GM21529 (cell line): ENCODE measurements at regions not wholly inside any gene's neighbourhood (a gene's known extent, or its start where the extent isn't known, plus 50 kb on each side); places are given as distances from the start of the nearest gene placed in this dataset.

Experiments used
- ATAC-seq: cut with Tn5 transposase; IDR thresholded peaks from one replicate; pipeline ENCODE4 v1.9.1; 2021; ENCODE audit not compliant: unreplicated experiment

DNA sequence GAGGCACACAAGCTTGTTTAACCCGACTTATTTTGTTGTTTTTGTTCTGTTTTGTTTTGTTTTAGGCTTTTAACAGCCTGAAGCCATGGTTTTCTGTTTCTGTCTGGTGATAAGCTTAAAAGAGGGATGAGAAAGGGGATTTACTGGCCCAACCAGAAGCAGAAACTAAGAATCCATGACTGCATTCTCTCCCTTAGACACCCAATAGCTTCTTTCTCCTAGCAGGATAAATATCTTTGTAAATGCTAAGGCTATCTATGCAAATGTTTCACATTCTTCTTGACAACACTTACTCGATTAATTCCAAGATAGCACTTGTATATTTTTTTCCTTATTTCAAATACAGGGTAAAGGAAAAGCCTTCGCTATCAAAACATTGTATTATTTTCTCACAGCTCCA, 53.7 kb upstream of the SMAD1 start:
- ATAC-seq = no peak

DNA sequence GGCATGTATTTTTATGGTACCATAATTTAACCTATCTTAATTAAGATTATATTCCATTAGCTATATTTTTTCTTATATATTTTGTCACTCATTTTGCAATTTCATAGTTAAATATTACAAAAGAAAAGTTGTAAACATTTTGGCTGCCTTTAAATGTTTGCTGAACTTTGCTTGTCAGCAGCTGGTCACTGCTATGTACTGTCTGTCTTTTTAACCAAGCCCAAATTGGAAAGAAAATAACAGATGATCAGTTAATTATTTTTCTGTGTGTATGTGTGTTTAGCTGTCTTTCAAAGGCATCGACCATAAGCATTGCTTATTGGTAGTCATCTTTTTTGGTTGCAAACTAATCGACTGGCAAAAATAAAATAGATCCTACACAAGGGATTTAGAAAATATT, 54.4 kb upstream of the SMAD1 start:
- no peak for ATAC-seq

DNA sequence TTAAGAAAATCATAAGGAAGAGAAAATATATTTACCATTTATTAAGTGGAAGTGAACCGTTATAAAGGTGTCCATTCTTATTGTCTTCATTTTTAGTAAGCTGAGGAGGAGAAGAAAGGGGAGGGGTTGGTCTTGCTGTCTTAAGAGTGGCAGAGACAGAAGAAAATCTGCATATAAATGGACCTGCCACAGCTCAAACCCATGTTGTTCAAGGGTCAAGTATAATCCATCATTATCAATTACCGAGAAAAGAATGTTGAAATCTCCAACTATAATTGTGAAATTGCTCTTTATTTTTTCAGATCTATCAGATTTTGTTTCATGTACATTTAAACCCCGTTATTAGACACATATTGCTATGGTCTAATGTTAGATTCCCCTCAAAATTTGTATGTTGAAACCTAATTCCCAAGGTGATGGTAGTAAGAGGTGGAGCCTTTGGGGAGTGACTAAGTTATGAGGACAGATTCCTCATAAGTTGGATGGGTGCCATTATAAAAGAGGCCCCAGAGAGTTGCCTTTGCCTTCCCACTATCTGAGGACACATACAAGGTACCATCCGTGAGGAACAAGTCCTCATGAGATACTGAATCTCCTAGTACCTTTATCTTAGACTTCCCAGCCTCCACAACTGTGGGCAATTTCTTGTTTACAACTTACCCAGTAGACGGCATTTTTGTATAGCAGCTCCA, 58.5 kb upstream of the SMAD1 start:
- ATAC-seq = no peak

DNA sequence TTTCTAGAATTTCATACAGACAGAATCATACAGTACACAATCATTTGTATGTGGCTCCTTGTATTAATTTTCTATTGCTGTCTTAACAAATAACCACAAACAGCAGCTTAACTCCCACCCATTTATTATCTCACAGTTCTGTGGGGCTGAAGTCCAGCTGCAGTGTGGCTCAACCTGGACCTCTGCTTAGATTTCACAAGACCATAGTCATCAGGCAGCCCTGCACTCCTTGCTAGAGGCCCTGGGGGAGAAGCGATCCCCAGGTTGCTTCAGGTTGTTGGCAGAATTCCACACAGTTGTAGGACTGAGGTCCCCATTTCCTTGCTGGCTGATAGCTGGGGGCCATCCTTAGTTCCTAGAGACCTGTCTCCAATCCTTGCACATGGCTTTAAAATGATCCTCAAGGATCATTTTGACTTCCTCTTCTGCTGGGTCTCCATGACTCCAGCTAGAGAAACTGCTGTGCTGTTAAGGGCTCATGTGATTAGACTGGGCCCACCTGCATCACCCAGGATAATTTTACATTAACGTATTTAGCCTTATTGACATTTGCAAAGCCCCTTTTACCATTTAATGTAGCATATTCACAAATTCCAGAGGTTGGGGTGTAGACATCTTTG, 60.9 kb upstream of the SMAD1 start:
- no peak for ATAC-seq

DNA sequence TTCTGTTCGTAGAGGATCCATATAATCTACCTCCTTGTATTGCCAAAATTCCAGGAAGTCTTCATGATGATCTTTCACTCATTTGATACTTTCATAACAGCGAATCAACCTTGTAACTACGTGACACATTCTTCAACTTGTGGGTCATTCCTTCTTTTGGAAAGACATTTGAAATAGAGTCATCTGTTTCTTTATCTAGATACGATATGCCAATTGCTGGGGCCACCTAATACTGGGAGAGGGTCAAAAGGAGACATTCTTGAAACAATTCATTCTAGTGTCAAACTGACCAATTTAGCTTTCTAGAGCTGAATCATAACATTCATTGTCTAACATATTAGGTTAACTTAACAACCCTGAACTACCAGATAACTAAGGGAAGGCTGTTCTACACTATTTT, 62.9 kb upstream of the SMAD1 start:
- ATAC-seq = no peak

DNA sequence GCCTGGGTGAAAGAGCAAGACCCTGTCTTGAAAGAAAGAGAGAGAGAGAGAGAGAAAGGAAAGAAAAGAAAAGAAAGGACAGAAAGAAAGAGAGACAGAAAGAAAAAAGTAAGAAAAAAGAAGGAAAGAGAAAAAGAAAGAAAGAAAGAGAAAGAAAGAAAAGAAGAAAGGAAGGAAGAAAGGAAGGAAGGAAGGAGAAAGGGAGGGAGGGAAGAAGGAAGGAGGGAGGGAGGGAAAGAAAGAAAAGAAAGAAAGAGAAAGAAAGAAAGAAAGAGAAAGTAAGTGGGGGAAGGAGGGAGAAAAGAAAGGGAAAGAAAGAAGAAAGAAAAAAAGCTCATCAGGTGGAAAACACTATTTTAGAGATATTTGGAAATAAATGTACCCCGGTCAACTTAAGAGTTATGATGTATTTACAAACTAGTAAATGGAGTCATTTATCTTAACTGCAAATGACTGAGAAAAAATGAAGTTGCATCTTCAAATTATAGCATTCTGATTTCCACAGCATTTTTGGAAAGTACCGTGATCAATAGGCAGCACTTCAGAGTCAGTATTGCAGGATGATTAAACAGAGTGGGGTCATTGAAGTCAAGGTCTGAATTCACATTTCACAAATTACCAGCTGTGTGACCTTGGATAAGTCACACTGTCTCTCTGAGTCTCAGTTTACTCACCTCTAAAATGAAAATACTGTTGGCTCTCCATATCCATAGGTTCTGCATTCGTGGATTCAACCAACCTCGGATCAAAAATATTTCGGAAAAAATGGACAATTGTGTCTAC, 64.1 kb upstream of the SMAD1 start:
- no peak for ATAC-seq

DNA sequence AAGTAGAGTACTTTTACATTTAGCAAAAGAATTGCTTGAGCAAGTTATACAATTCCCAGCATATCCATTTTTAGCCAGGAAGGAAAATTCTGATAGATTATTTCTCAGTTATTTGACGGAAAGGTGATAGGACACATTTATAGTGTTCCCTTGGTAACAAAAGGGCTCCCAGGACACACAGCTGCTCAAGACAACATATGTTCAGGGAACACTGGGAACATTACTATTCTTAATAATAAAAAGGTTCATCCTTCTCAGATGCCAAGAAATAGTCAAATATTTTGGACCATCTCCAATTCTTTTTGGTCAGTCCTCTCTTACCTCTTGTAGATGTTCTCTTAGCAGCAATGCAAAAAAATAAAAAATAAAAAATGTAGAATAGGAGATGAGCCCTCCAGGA, 66.8 kb upstream of the SMAD1 start:
- no peak for ATAC-seq

DNA sequence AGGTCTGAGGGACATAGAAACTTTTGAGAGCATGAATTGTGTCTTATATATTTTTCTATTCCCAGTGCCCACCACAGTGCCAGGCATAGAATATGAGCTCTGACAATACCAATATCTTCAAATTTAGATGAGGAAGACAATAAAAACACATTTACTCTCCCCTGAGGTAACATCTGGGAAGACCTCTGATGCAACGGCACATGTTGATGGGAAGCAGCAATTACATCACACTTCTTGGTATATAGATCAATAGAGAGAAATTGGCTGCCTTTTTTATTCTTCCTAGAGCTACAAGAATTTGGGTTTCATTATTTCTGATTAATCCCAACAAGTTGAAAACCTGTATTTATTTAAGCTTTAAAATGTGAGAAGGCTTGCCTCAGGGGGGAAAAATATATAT, 67.4 kb upstream of the SMAD1 start:
- no peak for ATAC-seq

DNA sequence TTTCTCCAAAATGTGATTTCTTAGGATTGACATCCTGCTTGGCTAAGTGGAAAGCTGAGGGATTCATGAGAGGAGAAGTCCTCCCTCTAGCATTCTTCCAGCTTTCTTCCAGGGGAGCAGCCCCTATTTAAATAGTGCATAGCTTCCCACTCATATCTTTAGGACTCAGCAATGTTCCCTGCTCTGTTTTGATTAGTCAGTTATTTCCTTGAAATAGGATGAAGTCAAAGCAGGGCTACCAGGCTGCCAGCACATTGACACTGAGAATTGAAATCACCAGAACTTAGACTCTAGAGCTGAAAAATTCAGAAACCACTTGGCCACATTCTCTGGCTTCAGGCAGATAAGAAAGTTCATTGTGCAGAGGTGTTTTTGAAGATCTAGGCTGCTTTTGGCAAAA, 74.7 kb upstream of the SMAD1 start:
- ATAC-seq = no peak

DNA sequence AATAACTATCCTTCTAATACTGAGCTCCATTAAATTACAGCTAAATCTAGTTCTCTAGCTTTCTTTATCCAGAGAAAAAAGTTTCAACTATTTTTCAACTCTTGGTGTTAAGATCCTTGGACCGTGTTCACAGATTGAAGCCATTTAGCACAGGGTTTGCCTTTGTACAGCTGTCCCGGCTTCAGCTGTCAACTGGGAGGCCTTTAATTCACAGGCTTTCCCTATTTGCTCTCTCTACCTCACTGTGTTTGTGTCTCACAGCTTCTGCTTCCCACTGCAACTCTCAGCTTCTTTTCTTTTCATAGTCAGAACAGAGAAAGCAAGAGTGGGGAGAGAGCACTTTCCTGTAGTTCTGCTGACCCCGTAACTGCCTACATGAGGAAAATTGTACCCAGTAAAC, 76.9 kb upstream of the SMAD1 start:
- no peak for ATAC-seq

DNA sequence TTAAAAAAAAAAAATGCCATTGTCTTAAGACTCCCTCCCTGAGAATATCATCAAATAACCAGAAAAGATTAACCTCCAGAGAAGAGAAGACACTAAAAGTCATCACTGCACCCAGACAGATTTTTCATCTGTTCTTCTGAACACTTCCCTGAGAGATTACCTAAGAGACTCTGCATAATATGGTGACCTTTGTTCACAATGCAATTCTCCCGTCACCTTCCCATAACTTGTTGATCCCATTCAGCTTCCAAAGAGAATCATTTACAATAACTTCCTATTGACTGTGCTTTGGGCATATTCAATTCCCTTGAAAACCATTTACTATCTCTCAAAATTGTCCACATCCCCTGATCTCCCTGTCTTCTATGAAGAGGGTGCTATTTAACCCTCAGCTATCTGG, 85.1 kb upstream of the SMAD1 start:
- ATAC-seq = no peak

DNA sequence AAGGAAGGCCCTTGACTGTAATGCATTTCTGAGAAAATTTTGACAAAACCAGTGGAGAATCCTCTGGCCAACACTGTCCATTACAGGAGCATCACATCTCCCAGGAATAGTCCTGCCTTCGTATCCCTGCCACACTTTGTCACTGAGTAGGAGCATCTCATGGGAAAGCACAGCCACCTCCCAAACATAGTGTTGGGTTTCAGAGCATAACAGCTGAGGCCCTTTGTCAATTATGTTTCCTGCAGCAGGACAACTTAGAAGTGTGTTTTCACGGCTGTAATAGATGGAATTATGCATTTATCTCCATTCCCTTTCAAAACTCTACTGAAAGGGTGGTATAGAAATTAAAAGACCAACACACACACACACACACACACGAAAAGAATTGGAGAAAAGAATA, 91.1 kb upstream of the SMAD1 start:
- no peak for ATAC-seq

DNA sequence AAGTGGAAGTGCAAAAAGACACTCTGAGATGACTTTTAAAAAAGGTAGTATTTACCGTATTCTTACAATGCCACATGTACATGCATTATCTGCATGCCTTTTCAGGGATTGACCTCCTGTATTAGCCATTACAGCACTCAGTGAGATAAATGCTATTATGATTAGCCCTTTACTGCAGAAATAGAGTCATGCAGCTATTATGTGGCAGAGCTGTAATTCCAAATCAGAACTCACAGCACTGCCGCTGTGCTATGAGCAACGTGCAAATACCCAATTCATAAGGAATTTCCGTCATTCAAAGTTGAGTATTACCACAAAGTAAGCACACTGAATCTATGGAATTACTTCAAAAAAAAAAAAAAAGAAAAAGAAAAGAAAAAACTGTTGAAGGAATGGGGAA, 92.1 kb upstream of the SMAD1 start:
- no peak for ATAC-seq

DNA sequence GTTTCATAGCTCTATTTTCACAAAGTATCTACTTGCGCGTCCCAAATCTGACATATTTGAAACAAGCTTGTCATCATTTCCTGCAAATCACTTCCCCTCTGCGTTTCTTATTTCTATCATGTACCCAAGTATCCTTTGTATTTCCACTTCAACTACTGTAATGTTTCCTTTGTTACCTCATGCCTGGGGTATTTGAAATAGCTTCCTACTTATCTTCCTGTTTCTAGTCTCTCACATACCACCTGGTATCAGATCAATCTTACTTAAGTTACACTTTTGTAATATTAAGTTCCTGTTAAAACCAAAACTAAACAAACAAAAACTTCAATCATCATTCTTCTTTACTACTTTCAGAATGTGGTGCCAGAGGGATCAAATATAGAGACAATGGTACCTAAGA, 93.6 kb upstream of the SMAD1 start:
- ATAC-seq = no peak

DNA sequence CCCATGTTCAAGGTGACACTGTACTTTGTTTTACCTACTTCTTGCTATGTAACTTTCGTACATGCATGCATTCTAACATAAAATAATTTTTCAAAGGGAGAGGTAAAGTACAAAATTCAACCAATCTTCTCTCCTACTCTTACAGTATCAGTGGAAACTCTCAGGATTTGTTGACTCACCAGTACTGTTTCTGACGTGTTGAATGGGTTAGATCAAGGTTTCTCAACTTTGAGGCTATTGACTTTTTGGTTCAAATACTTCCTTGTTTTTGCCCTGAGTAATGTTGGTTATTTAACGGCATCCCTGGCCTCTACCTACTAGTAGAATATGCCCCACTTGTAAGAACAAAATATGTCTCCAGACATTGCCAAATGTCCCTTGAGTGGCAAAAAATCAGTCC, 94.6 kb upstream of the SMAD1 start:
- ATAC-seq = no peak

DNA sequence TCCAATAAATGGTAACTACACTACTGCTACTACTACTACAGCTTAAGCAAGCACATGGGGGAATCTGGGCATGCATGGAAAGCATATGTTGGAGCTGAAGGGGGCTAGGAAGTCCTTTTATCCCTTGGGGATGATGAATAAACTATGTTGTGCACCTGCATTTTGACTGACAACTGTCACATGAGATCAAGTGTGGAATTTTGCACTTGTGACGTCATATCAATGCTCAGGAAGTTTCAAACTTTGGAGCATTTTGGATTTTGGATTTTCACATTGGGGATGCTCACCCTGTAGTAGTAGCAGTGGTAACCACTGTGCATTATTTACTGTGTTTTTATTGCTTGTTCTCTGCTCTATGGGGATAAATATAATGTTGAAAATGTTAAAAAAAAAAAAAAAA, 100.5 kb upstream of the SMAD1 start:
- no peak for ATAC-seq

DNA sequence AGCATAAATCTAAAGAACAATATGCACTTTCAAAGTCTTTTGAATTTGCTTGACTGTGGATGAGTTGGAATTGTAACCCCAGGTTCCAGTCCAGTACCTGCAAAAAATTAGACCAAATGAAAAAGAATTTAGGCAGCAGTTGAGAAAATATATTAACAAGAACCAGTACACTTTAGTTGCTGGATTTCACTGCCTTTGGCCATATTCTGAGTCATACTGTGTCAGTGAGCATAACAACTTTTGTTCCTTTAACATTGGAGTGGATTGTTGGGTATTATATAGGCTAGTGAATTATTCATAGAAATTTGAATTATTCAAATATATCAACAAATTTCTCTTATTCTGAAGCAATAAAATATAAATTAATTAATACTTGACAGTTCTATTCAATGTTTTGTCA, 101.5 kb upstream of the SMAD1 start:
- no peak for ATAC-seq

DNA sequence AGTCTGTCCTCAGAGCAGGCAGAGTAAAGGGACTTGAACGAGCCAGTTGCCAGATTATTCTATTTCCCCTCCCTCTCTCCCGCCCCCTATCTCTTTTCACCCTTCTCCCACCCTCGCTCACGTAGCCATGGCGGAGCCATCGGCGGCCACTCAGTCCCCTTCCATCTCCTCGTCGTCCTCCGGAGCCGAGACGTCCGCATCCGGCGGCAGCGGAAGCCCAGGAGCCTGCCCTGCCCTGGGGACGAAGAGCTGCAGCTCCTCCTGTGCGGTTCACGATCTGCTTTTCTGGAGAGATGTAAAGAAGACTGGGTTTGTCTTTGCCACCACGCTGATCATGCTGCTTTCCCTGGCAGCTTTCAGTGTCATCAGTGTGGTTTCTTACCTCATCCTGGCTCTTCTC, 106.2 kb upstream of the SMAD1 start:
- no peak for ATAC-seq

DNA sequence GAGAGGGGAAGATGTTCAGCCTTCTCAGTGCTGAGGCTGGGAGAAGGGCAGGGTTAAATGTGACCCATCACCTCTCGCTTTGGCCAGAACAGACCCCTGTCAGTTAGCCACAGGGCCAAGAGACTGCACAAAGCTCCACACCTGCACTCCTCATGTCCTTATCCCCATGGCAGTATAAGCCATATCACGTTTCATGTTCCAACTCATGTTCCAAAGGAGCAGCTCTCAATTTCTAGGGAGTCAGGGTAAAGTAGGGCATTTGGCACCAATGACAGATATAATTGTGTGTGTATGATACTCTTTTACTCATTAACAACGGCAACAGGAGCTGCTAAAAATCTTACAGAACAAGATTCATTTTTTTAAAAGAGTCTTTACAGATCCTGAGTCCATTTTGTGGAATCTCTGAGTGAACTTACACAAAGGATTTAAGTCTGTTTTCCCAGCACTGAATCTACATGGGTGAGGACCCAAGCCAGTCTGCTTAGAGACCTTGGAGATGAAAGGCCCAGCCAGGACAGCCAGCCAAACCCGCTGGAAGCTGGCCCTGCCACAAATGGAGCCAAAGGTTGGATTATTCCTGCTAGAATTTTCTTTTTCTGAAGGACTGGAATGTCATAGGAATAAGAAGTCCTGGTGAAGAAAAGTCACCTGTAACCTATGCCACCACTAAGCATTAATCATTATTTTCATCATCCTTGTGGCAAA, 129.1 kb upstream of the SMAD1 start:
- no peak for ATAC-seq

DNA sequence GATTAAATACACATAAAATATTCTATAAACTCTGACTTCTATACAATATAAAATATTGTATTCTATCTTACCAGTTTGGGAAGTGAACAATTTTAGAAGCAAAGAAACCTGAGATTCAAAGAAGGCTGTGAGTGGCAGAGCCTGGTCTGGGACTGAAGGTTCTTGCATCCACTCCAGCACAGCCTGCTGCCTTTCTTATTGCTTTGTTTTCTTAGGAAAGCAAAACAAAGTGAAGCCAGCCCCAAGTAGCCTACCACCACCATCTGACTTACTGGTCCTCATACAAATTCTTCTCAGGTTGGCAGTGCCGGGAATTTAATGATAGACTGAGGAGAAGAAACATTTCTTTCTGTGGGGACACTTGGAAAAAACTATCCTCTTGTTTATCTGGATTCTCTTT, 129.7 kb upstream of the SMAD1 start:
- no peak for ATAC-seq

DNA sequence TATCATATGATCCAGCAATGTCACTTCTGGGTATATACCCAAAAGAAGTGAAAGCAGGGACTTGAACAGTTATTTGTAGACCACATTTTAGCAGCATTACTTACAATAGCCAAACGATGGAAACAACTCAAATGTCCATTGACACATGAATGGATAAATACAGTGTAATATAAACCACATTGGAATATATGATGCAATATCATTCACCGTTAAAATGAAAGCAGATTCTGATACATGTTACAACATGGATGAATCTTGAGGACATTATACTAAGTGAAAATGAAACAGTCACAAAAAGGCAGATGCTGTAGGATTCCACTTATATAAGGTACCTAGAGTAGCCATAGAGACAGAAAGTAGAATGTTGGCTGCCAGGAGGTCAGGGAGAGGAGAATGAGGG, 130.5 kb upstream of the SMAD1 start:
- no peak for ATAC-seq

DNA sequence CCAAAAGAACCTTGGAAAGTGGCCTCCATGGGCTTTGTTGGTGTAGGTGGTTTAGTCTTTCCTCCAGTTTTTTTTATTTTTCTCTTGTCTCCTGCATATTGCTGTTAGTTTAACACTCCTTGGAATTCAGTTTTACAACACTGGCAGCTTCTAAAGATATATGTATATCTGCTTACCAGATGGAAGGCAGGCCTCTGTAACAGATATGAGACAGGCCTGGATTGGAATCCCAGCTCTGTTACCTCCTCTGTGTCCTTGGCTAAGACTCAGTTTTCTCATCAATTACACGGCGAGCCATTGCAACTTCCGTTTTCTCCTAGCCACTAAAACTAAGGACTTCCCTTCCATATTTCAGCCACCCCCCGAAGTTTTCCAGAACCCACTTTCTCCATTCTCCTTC, 133.4 kb upstream of the SMAD1 start:
- ATAC-seq = no peak
